GM21723 (cell line): ENCODE measurements at regions not wholly inside any gene's neighbourhood (a gene's known extent, or its start where the extent isn't known, plus 50 kb on each side); places are given as distances from the start of the nearest gene placed in this dataset.

Experiments used
- ATAC-seq: cut with Tn5 transposase; IDR thresholded peaks from one replicate; pipeline ENCODE4 v1.9.1; 2021; ENCODE audit warnings: mild to moderate bottlenecking, moderate library complexity; ENCODE audit not compliant: unreplicated experiment

DNA sequence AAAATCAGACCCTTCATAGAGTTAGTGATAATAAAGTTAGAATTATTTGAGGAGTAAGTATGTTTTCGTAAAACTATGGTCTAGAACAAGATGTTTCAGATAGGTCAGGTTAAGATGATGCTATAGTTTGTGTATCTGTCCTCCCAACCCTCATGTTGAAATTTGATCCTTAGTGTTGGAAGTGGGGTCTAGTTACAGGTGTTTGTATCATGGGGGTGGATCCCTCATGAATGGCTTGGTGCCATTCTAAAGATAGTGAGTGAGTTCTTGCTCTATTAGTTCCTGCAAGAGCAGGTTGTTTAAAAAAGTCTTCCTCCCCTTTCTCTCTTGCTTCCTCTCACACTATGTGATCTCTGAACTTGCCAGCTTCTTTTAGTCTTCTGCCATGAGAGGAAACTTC, 707.3 kb upstream of the FOXG1 start:
- no peak for ATAC-seq

- no peak for ATAC-seq
These were observed 705.6 kb upstream of the FOXG1 start for GRCh38 chr14:28061006-28061405.

GRCh38 chr14:28077021-28077420, 689.6 kb upstream of the FOXG1 start:
- no peak for ATAC-seq

DNA sequence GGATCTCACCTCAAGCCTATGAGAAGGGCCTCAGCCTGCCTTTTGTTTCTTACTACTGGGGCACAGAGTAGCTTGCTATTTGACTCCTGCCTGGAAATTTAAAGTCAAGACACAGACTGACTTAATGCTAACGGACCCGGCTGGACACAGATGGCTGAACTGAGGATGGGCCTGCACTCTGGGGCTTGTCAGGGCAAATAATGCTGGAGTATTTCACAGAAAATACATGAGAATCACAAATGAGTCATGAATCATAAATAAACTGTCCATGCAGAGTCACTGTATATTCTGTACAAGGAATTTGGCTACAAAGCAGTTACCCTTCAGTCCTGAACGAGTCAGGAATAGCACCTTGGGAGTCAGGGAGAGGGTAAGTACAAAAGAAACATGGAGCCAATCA, 683.2 kb upstream of the FOXG1 start:
- no peak for ATAC-seq

DNA sequence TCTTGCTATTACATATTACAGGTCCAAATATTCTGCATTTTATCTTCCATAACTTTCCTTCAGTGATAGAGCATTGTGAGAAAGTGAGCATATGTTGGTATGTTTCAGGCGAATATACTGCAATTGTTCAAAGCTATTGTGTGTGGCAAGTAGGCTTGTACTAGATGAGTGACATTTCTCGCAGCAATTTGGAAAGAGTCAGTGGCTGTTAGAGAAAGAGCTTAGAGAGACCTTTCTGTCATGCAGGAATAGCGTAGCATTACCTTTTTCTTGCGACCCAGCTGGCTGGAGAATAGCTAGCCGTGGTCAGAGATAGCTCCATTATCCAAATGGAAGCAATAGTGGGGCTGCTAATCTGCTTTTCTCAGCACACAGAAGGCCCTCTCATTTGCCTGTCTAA, 678.5 kb upstream of the FOXG1 start:
- no peak for ATAC-seq

GRCh38 chr14:28097585-28097984, 669.0 kb upstream of the FOXG1 start:
- no peak for ATAC-seq

- ATAC-seq: no peak
These were observed 667.7 kb upstream of the FOXG1 start for GRCh38 chr14:28098856-28099255.

- ATAC-seq: no peak
These were observed 664.6 kb upstream of the FOXG1 start for GRCh38 chr14:28102001-28102400.

- ATAC-seq: no peak
These were observed 663.8 kb upstream of the FOXG1 start for GRCh38 chr14:28102814-28103213.

DNA sequence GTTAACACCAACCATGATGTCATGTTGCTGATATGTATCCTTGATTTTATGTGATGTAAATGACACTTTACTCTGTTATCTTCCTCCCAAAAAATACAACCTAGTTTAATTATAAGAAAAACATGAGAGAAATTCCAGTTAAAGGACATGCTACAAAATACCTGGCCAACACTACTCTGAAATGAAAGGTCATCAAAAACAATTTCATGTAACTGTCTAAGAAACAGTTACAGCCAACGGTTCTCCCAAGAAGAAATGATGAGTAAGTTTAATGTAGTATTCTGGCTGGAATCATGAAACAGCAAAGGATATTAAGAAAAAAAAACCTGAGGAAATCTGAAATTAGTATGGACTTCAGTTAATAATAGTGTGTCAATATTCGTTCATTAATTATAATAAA, 653.3 kb upstream of the FOXG1 start:
- ATAC-seq: no peak

GRCh38 chr14:28116716-28117115, 649.9 kb upstream of the FOXG1 start:
- no peak for ATAC-seq

DNA sequence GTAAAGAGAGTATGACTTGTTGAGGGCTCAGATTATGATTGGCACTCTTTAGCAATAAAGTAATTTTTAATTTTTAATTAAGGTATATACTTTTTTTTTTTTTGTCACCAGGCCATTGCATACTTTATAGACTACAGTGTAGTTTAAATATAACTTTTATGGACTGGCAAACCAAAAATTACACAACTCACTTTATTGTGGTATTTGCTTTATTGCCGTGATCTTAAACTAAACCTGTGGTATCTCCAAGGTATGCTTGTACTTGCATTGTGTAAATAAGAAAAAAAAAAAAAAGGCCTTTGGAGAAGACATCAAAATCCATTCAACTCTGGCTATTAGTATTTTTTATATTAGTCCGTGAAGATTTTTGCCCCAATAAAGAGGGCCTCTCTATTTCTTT, 646.7 kb upstream of the FOXG1 start:
- ATAC-seq: no peak

DNA sequence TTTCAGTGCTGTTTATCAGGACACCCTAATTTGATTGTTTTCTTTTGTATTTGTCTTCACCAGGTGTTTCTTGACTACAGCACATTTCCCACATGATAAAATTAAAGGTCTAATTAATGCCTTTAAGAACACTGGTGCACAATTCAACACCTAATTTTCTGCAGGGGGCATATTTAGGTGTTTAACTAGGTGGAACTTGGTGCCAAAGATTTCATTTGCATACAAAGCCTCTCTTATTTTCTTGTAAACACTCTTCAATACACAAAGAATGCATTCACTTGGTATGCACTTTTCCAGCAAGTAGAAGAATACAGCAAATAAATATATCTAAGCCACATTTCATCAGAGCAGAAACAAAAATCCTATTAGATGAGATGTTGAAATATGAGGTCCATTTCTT, 646.2 kb upstream of the FOXG1 start:
- no peak for ATAC-seq

GRCh38 chr14:28121512-28122297, 644.9 kb upstream of the FOXG1 start:
- no peak for ATAC-seq

- no peak for ATAC-seq
These were observed 635.8 kb upstream of the FOXG1 start for GRCh38 chr14:28130610-28131284.

DNA sequence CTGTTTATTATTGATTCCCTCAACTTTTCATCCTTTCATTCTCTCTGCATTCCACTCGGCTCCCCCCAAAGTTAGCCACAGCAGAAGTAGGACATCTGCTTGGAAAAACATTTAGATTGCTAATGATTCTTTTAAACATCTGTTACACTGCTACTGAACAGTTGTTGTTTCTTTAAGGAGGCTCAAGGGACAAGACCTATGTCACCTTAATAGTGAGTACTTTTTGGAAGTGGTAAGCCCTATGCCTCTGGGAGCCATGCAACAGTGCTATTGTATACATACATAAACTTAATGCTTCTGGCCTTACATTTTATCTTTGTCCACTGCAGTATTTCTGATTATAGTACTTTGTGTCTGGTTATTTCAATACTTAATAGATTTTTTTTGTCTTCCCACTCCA, 628.2 kb upstream of the FOXG1 start:
- no peak for ATAC-seq

DNA sequence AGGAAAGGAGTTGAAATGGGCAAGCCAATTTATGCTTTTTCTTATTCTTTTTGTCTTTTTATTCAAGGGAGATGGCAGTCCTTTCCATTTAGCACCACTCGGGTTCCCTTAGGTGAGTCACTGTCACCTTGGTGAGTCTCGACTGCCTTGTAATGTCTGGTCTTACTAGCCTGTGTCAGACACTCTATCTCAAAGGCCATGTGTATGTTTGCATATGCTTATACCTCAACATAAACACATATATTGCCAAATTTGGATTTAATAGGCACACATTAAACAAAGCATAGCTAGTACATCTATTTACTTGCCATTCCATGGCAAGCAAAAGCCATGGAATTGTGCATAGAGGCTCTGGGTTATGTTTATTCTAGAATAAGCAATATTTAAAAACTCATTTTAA, 624.9 kb upstream of the FOXG1 start:
- no peak for ATAC-seq

DNA sequence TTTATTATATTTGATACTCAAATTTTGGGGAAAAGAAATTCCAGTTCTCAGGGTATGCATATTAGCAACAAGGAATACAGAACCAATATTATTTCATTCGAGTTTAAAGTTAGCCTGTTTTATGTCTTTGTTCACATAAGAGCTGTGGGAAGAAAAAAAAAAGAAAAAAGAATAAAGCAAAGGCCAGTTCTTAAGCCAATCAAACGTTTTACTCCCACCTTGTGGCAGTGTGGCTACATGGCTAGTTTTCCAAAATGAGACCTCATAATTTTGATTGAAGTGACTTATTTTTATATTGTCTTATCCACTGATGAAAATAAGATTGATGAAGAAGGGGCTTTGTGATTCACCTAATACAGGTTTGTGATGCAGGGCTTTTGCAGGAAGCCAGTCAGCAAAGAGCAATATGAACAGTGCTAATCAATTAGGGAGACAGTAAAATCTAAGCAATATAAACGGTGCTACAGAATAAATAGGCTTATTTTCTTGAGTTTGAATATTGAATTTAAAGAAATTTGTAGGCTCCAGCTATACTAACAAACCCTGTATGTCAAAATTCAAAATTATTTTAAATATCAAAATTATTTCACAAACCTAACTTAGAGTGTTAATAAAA, 624.1 kb upstream of the FOXG1 start:
- no peak for ATAC-seq

GRCh38 chr14:28143316-28143715, 623.3 kb upstream of the FOXG1 start:
- ATAC-seq: no peak

DNA sequence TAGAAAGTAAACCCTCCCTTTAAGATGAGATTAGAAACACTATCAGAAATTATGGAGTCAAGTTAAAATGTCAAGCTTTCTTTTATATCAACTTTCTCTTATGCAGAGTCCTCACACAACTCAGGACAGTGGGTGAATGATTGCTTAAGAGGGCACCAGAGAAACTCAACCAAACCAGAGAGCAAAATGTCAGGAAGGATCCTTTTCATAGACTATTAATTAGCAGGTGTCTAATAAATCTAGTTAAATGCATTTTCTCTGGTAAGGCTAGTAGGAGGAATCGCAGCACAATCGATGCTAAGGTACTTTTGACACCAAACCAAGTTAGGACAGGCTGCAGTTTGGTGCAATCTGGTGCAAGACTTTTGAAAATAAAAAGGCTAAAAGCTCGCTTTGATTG, 614.7 kb upstream of the FOXG1 start:
- no peak for ATAC-seq

DNA sequence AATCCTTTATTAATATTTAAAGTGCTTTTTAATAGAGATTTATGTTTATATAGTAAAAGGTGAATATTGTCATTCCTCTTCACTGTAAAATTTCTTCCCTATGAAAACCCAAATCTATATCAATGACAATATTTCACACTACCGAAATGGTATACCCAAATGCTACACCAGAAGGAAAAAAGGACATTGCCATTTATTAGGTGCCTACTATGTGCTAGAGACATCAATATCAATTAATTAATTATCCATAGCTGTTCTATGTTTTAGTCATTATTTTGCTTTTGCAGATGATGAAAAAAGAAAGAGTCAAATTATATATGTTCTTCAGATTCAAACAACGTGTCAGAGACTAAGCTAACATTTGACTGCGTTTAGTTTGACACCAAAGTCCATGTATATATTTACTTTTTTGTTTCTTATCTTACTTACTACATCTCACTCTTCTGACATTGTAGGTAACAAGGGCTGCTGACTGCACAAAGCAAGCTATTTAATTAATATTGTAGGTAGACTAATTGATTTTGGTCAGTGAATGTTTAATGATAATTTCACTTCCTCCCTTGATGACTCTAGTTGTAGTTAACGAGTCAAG, 614.0 kb upstream of the FOXG1 start:
- ATAC-seq: no peak
